ENCODE measurements at regions not wholly inside any gene's neighbourhood (a gene's known extent, or its start where the extent isn't known, plus 50 kb on each side); places are given as distances from the start of the nearest gene placed in this dataset.

- H3K4me3 ChIP-seq (ENCODE audit: control insufficient read depth, low read depth, low read length) = no peak overlapping the region
- no peak for TF ChIP-seq CTCF (IDR thresholded peaks at IDR 0.05; ENCODE audit: control insufficient read depth, insufficient read depth, low read depth, low read length, missing control alignments)
- no peak for DNase-seq (ENCODE audit: low read depth)
These were observed 86.9 kb upstream of the MGAT5 start for GRCh38 chr2:134167015-134167414.

GRCh38 chr2:134169788-134170187, 84.1 kb upstream of the MGAT5 start:
- TF ChIP-seq CTCF (IDR thresholded peaks at IDR 0.05; ENCODE audit: control insufficient read depth, insufficient read depth, low read depth, low read length, missing control alignments) = no peak
- DNase-seq (ENCODE audit: low read depth) = no peak

GRCh38 chr2:134170294-134170693, 83.6 kb upstream of the MGAT5 start:
- TF ChIP-seq CTCF (IDR thresholded peaks at IDR 0.05; ENCODE audit: control insufficient read depth, insufficient read depth, low read depth, low read length, missing control alignments) = no peak
- no peak for DNase-seq (ENCODE audit: low read depth)
- H3K4me3 ChIP-seq (ENCODE audit: control insufficient read depth, low read depth, low read length) = no peak overlapping the region

More at GRCh38 chr2:134169788-134170187, 84.1 kb upstream of the MGAT5 start:
- no peak overlapping the region for H3K4me3 ChIP-seq (ENCODE audit: control insufficient read depth, low read depth, low read length)

GRCh38 chr2:134170700-134171099, 83.2 kb upstream of the MGAT5 start:
- DNase-seq (ENCODE audit: low read depth) = no peak
- no peak overlapping the region for H3K4me3 ChIP-seq (ENCODE audit: control insufficient read depth, low read depth, low read length)
- no peak for TF ChIP-seq CTCF (IDR thresholded peaks at IDR 0.05; ENCODE audit: control insufficient read depth, insufficient read depth, low read depth, low read length, missing control alignments)

DNA sequence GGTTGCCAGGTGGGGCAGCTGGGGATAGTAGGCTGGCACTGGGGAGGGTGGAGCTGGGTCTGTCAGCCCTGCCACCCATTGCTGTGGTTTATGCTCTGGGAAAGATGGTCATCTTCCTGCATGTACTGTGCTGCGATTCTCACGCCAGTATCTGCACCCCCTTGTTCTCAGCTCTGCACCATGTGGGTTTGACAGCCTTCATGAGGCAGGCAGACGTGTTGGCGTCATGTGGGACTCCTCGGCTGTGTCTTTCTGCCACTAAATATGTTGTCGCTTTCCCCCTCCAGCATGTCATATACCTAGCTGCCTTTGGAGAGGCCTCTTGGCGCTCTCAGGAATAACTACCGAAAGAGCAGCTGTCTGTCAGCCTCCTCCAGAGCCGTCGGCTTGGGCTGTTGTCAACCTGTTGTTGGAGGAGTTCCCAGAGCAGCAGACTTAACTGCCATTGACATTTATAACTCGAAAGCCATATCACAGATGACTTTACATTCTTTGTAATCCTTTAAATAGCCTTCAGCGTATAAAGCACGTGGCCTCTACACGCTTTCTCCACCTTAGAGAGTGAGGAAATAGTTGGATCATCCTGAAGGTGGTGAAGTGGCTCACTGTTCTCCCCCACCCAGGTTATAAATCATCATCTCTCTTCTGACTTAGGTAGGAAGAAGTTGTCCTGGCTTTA, 80.4 kb upstream of the MGAT5 start:
- H3K4me3 ChIP-seq (ENCODE audit: control insufficient read depth, low read depth, low read length) = no peak overlapping the region
- DNase-seq (ENCODE audit: low read depth) = no peak
- no peak for TF ChIP-seq CTCF (IDR thresholded peaks at IDR 0.05; ENCODE audit: control insufficient read depth, insufficient read depth, low read depth, low read length, missing control alignments)

DNA sequence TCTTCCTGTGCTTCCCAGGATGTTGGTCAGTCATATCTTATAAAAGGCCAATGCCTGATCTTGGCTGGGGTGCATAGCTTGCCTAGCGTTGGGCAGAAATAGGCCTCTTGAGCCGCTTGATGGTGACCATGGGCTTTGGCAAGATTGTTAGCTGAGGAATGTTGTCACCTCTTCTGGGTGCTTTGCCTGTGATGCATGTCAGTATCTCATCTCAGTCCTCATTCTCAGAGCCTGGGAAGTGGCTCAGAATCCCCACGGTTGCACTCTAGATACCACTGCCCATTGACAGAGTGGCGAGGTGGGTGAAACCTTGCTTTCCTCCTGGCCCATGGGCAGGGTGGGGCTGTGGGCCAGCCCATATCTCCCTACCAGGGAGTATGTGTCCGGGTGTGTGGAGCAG, 79.2 kb upstream of the MGAT5 start:
- no peak overlapping the region for H3K4me3 ChIP-seq (ENCODE audit: control insufficient read depth, low read depth, low read length)
- TF ChIP-seq CTCF (IDR thresholded peaks at IDR 0.05; ENCODE audit: control insufficient read depth, insufficient read depth, low read depth, low read length, missing control alignments) = no peak
- DNase-seq (ENCODE audit: low read depth) = no peak

All from AG09309 (cell line).